ENCODE measurements at regions not wholly inside any gene's neighbourhood (a gene's known extent, or its start where the extent isn't known, plus 50 kb on each side); places are given as distances from the start of the nearest gene placed in this dataset.

GRCh38 chr3:168981396-168981795 is 682.1 kb downstream of the MECOM start:
- H3K36me3 ChIP-seq = no peaks in the 10 kb centered on the region
- H3K4me2 ChIP-seq = no peak overlapping the region
- H3K4me1 ChIP-seq = no peaks in the 10 kb centered on the region
- no peak overlapping the region for H3K9ac ChIP-seq
- no peak overlapping the region for H3K4me3 ChIP-seq
- H3K9me3 ChIP-seq (replicated peaks in 1 of 11) = no peaks in the 10 kb centered on the region
- no peak overlapping the region for H3K27ac ChIP-seq
- no peak for TF ChIP-seq Cebpa-rat (IDR thresholded peaks at IDR 0.05)
- no peaks in the 10 kb centered on the region for H4K20me1 ChIP-seq
- no peaks in the 10 kb centered on the region for H3K27me3 ChIP-seq

DNA sequence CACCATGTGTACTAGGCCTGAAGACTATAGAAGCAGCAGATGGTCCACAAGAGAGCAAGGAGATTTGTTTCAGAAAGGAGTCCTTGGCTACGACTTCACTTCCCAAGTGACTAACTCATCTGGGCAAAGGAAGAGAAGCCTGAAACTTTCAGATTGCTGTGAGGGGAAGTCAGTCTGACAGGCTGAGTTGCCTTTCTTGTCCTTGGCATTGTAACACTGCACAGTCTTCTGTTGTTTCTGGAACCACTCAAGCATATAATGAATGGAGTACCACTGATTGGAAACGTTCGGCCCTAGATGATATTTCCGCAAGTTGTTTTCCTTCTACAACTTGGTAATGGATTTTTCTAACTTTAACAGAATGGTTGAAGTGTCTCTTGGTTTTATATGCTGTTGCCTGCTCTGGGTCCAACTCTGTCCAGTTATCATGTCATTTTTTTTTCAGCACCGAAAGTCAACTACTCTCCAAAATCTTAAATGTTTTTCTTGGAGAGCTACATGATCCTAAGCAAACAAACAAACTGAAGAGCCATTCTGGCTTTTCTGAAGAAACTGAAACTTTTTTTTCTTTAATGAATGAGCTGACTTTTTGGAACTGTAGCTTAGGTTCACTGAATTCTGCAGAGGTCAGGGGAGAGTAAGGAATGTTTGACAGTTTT is 685.7 kb downstream of the MECOM start:
- Histone ChIP-seq H3K36me3 (no peaks in the 10 kb centered on the region), H4K20me1 (no peaks in the 10 kb centered on the region), H3K27me3 (no peaks in the 10 kb centered on the region), H3K4me1 (no peaks in the 10 kb centered on the region), H3K27ac (no peak overlapping the region), H3K9ac (no peak overlapping the region), H3K4me2 (no peak overlapping the region), H3K4me3 (no peak overlapping the region), H3K9me3 (replicated peaks in 1 of 11) (no peaks in the 10 kb centered on the region)
- no peak for TF ChIP-seq Cebpa-rat (IDR thresholded peaks at IDR 0.05)

- no peaks in the 10 kb centered on the region for H3K4me1 ChIP-seq
- no peak overlapping the region for H3K9ac ChIP-seq
- no peaks in the 10 kb centered on the region for H3K9me3 ChIP-seq (replicated peaks in 1 of 11)
- H3K27ac ChIP-seq = no peak overlapping the region
- no peaks in the 10 kb centered on the region for H4K20me1 ChIP-seq
- no peak for TF ChIP-seq Cebpa-rat (IDR thresholded peaks at IDR 0.05)
- H3K4me2 ChIP-seq = no peak overlapping the region
- no peaks in the 10 kb centered on the region for H3K27me3 ChIP-seq
- H3K4me3 ChIP-seq = no peak overlapping the region
- no peaks in the 10 kb centered on the region for H3K36me3 ChIP-seq
These were observed 686.5 kb downstream of the MECOM start for GRCh38 chr3:168976969-168977368.

DNA sequence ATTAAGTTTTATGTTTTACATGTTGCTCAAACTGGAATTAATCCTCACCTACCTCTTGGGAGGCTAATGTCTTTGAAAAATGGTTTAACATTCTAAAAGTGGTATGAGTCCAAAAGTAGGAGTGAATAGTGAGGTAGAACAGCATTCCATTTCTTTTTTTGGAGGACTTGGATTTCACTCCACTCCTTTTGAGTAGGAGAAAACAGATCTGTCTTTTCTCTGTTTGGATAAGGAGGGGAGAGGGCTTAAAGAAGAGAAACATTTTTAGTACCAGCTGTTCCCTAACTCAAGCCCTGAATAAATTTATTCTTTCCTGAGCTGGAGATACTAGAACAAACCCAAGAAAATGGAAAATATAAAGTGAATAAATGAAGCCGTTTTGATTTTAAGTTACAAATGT is 687.9 kb downstream of the MECOM start:
- H3K9me3 ChIP-seq (replicated peaks in 1 of 11) = no peaks in the 10 kb centered on the region
- H4K20me1 ChIP-seq = no peaks in the 10 kb centered on the region
- H3K36me3 ChIP-seq = no peaks in the 10 kb centered on the region
- no peak overlapping the region for H3K9ac ChIP-seq
- H3K27ac ChIP-seq = no peak overlapping the region
- H3K4me3 ChIP-seq = no peak overlapping the region
- no peaks in the 10 kb centered on the region for H3K4me1 ChIP-seq
- TF ChIP-seq Cebpa-rat (IDR thresholded peaks at IDR 0.05) = no peak
- H3K4me2 ChIP-seq = no peak overlapping the region
- H3K27me3 ChIP-seq = no peaks in the 10 kb centered on the region

GRCh38 chr3:168974617-168975403 is 688.7 kb downstream of the MECOM start:
- no peak for TF ChIP-seq Cebpa-rat (IDR thresholded peaks at IDR 0.05)

GRCh38 chr3:168973897-168974296 is 689.6 kb downstream of the MECOM start:
- TF ChIP-seq Cebpa-rat (IDR thresholded peaks at IDR 0.05) = no peak
- no peaks in the 10 kb centered on the region for H3K27me3 ChIP-seq
- H3K4me3 ChIP-seq = no peak overlapping the region
- H3K9ac ChIP-seq = no peak overlapping the region
- no peaks in the 10 kb centered on the region for H3K4me1 ChIP-seq
- no peaks in the 10 kb centered on the region for H3K9me3 ChIP-seq (replicated peaks in 1 of 11)
- H4K20me1 ChIP-seq = no peaks in the 10 kb centered on the region
- no peak overlapping the region for H3K27ac ChIP-seq
- no peaks in the 10 kb centered on the region for H3K36me3 ChIP-seq
- H3K4me2 ChIP-seq = no peak overlapping the region

More at GRCh38 chr3:168974617-168975403, 688.7 kb downstream of the MECOM start:
- H3K27ac ChIP-seq = no peak overlapping the region
- H3K4me2 ChIP-seq = no peak overlapping the region
- H3K4me3 ChIP-seq = no peak overlapping the region; a peak in 1 of 20 replicates
- H3K4me1 ChIP-seq = no peaks in the 10 kb centered on the region
- no peaks in the 10 kb centered on the region for H3K27me3 ChIP-seq
- no peaks in the 10 kb centered on the region for H4K20me1 ChIP-seq
- no peak overlapping the region for H3K9ac ChIP-seq
- H3K36me3 ChIP-seq = no peaks in the 10 kb centered on the region
- no peaks in the 10 kb centered on the region for H3K9me3 ChIP-seq (replicated peaks in 1 of 11)

GRCh38 chr3:168973206-168973605 is 690.3 kb downstream of the MECOM start:
- H3K27ac ChIP-seq = no peak overlapping the region
- TF ChIP-seq Cebpa-rat (IDR thresholded peaks at IDR 0.05) = no peak

DNA sequence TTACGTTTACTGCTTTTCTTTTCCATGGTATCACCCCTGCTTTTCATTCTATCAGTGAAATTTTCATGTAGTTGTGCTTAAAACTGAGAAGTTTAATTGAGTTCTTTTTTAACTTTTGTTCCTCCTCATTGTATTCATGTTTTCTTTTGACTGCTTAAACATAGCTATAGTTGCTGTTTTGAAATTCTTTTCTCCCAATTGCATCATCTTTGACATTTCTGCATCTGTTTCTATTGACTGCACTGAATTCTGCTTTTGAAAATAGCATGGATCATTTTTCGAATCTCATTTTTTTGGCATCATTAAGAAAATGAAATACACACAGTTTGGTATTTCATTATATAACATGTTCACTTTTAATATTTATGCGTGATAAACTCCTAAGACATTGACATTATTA is 694.9 kb downstream of the MECOM start:
- no peak for TF ChIP-seq Cebpa-rat (IDR thresholded peaks at IDR 0.05)
- no peak overlapping the region for H3K4me2 ChIP-seq
- no peaks in the 10 kb centered on the region for H4K20me1 ChIP-seq
- H3K4me1 ChIP-seq = no peaks in the 10 kb centered on the region
- no peak overlapping the region for H3K4me3 ChIP-seq
- no peaks in the 10 kb centered on the region for H3K36me3 ChIP-seq
- H3K9me3 ChIP-seq (replicated peaks in 1 of 11) = no peaks in the 10 kb centered on the region
- no peaks in the 10 kb centered on the region for H3K27me3 ChIP-seq
- no peak overlapping the region for H3K27ac ChIP-seq
- H3K9ac ChIP-seq = no peak overlapping the region

More at GRCh38 chr3:168973206-168973605, 690.3 kb downstream of the MECOM start:
- Histone ChIP-seq H3K4me1 (no peaks in the 10 kb centered on the region), H3K9me3 (replicated peaks in 1 of 11) (no peaks in the 10 kb centered on the region), H3K4me3 (no peak overlapping the region), H3K9ac (no peak overlapping the region), H3K36me3 (no peaks in the 10 kb centered on the region), H3K4me2 (no peak overlapping the region), H3K27me3 (no peaks in the 10 kb centered on the region), H4K20me1 (no peaks in the 10 kb centered on the region)

DNA sequence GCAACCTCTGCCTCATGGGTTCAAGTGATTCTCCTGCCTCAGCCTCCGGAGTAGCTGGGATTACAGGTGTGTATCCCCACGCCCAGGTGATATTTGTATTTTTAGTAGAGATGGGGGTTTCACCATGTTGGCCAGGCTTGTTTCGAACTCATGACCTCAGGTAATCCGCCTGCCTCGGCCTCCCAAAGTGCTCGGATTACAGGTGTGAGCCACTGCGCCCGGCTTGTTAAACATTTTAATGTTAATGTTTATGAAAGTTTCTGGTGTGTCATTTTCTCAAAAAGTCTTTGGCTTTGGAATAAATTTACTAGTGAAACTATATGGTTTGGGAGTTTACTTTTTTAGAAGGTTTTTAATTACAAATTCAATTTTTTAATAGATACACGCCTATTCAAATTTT is 698.8 kb downstream of the MECOM start:
- TF ChIP-seq Cebpa-rat (IDR thresholded peaks at IDR 0.05) = no peak
- Histone ChIP-seq H4K20me1 (no peaks in the 10 kb centered on the region), H3K36me3 (no peaks in the 10 kb centered on the region), H3K4me2 (no peak overlapping the region), H3K4me1 (no peaks in the 10 kb centered on the region), H3K9ac (no peak overlapping the region), H3K9me3 (replicated peaks in 1 of 11) (no peaks in the 10 kb centered on the region), H3K4me3 (no peak overlapping the region), H3K27ac (no peak overlapping the region), H3K27me3 (no peaks in the 10 kb centered on the region)

- Histone ChIP-seq H3K4me1 (no peaks in the 10 kb centered on the region), H3K9me3 (replicated peaks in 1 of 11) (no peaks in the 10 kb centered on the region), H3K27me3 (no peaks in the 10 kb centered on the region), H3K27ac (no peak overlapping the region), H3K4me2 (no peak overlapping the region), H4K20me1 (no peaks in the 10 kb centered on the region), H3K4me3 (no peak overlapping the region), H3K9ac (no peak overlapping the region), H3K36me3 (no peaks in the 10 kb centered on the region)
- TF ChIP-seq Cebpa-rat (IDR thresholded peaks at IDR 0.05) = no peak
These were observed 702.2 kb downstream of the MECOM start for GRCh38 chr3:168961271-168961670.
